ENCODE measurements at regions not wholly inside any gene's neighbourhood (a gene's known extent, or its start where the extent isn't known, plus 50 kb on each side); places are given as distances from the start of the nearest gene placed in this dataset.

- ATAC-seq (peak in 3 of 4 donors; percentile 23 to 64 (median 49)), DNase-seq (no peak)
- Histone ChIP-seq H3K4me1 (no peaks in the 10 kb centered on the region), H3K9me3 (no peaks in the 10 kb centered on the region), H3K27me3 (ENCODE audit: insufficient read depth in 3 of 3, low read length in 2 of 3) (no peaks in the 10 kb centered on the region), H3K27ac (no peak overlapping the region), H3K36me3 (ENCODE audit: insufficient read depth in 1 of 2, low read depth in 1 of 2) (no peaks in the 10 kb centered on the region), H3K4me3 (no peak overlapping the region)
- intact Hi-C loops (cut with DNase I), result no loop called here
- WGBS, 3 donors, result 39 to 42% (median 40%) methylated on average over 7 of the region's 7 CpGs
- no peak for TF ChIP-seq CTCF (IDR thresholded peaks at IDR 0.05)
These were observed 160.0 kb upstream of the PLN start for GRCh38 chr6:118387921-118388701.

GRCh38 chr6:118391086-118391485 is 157.0 kb upstream of the PLN start:
- no peak overlapping the region for H3K4me3 ChIP-seq
- no peaks in the 10 kb centered on the region for H3K9me3 ChIP-seq
- no peak overlapping the region for H3K27ac ChIP-seq
- no peaks in the 10 kb centered on the region for H3K36me3 ChIP-seq (ENCODE audit: insufficient read depth in 1 of 2, low read depth in 1 of 2)
- H3K4me1 ChIP-seq, result no peaks in the 10 kb centered on the region
- TF ChIP-seq CTCF (IDR thresholded peaks at IDR 0.05), result no peak
- WGBS, 3 donors, result 86 to 89% (median 87%) methylated on average over 7 of the region's 7 CpGs
- ATAC-seq (no peak), DNase-seq (no peak)
- intact Hi-C loops (cut with DNase I), result no loop called here
- H3K27me3 ChIP-seq (ENCODE audit: insufficient read depth in 3 of 3, low read length in 2 of 3), result no peaks in the 10 kb centered on the region

- H3K4me3 ChIP-seq, result no peak overlapping the region
- intact Hi-C loops (cut with DNase I), result no loop called here
- DNase-seq, result no peak
- H3K9me3 ChIP-seq, result no peaks in the 10 kb centered on the region
- H3K27me3 ChIP-seq (ENCODE audit: insufficient read depth in 3 of 3, low read length in 2 of 3), result no peaks in the 10 kb centered on the region
- no peaks in the 10 kb centered on the region for H3K36me3 ChIP-seq (ENCODE audit: insufficient read depth in 1 of 2, low read depth in 1 of 2)
- H3K27ac ChIP-seq, result no peak overlapping the region
- WGBS, 3 donors, result 59 to 73% (median 65%) methylated on average over 2 of the region's 2 CpGs
- ATAC-seq, result no peak
- no peak for TF ChIP-seq CTCF (IDR thresholded peaks at IDR 0.05)
- peaks cover 23% of the 10 kb centered on the region for H3K4me1 ChIP-seq
These were observed 154.0 kb upstream of the PLN start for GRCh38 chr6:118394106-118394505.

GRCh38 chr6:118396969-118397368 is 151.1 kb upstream of the PLN start:
- intact Hi-C loops (cut with DNase I), result no loop called here
- 66 to 74% (median 67%) methylated on average over 2 of the region's 2 CpGs for WGBS, 3 donors
- peak in 2 of 4 donors; percentile 26 to 27 for ATAC-seq
- Histone ChIP-seq H3K9me3 (no peaks in the 10 kb centered on the region), H3K27ac (peak overlapping the region; percentile 89), H3K4me1 (peaks cover 31% of the 10 kb centered on the region), H3K4me3 (no peak overlapping the region), H3K27me3 (ENCODE audit: insufficient read depth in 3 of 3, low read length in 2 of 3) (no peaks in the 10 kb centered on the region), H3K36me3 (ENCODE audit: insufficient read depth in 1 of 2, low read depth in 1 of 2) (no peaks in the 10 kb centered on the region)
- no peak for TF ChIP-seq CTCF (IDR thresholded peaks at IDR 0.05)
- no peak for DNase-seq

All from psoas muscle (tissue), 7 donors.